ENCODE measurements at regions not wholly inside any gene's neighbourhood (a gene's known extent, or its start where the extent isn't known, plus 50 kb on each side); places are given as distances from the start of the nearest gene placed in this dataset.

DNA sequence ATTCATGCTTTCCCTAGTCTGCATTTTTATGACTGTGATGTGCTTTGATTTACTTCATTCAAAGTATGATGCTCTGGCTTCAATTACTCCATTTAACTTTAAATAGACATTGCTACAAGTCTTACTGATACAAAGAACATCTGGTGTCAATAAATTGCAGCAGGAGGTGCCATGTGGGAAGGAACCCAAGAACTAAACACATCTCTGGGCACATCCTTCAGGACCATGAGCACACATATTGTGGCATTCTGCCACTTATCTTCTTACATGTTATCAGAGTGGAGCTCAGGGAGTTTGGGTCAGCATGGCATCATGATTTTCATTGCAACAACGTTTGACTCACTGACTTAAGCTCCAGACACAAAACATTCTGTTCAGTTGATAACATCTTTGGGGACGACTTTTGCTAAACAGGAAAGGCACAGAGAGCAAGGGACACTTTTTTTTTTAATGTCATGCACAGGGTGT lies 227.0 kb downstream of the DKK1 start:
- no peak for DNase-seq (ENCODE audit: low read depth)
- ChIA-PET CTCF (interaction anchor here (0.5 to 1.6 kb wide), 6 partner anchors 14 to 242 kb away, joined by 3 to 5 read pairs (median 4); no protein-coding TSS in a partner anchor), POLR2A (no interaction called here)
- Histone ChIP-seq H3K27me3 (ENCODE audit: control insufficient read depth, insufficient read depth, low read length) (no peaks in the 10 kb centered on the region), H3K36me3 (ENCODE audit: control insufficient read depth, insufficient read depth, low read length) (no peaks in the 10 kb centered on the region), H3K4me3 (ENCODE audit: low read depth, low read length) (no peak overlapping the region)
- TF ChIP-seq, protein P1, sequence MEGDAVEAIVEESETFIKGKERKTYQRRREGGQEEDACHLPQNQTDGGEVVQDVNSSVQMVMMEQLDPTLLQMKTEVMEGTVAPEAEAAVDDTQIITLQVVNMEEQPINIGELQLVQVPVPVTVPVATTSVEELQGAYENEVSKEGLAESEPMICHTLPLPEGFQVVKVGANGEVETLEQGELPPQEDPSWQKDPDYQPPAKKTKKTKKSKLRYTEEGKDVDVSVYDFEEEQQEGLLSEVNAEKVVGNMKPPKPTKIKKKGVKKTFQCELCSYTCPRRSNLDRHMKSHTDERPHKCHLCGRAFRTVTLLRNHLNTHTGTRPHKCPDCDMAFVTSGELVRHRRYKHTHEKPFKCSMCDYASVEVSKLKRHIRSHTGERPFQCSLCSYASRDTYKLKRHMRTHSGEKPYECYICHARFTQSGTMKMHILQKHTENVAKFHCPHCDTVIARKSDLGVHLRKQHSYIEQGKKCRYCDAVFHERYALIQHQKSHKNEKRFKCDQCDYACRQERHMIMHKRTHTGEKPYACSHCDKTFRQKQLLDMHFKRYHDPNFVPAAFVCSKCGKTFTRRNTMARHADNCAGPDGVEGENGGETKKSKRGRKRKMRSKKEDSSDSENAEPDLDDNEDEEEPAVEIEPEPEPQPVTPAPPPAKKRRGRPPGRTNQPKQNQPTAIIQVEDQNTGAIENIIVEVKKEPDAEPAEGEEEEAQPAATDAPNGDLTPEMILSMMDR (IDR thresholded peaks at IDR 0.05; ENCODE audit: insufficient read depth, low read depth, low read length), result no peak

DNA sequence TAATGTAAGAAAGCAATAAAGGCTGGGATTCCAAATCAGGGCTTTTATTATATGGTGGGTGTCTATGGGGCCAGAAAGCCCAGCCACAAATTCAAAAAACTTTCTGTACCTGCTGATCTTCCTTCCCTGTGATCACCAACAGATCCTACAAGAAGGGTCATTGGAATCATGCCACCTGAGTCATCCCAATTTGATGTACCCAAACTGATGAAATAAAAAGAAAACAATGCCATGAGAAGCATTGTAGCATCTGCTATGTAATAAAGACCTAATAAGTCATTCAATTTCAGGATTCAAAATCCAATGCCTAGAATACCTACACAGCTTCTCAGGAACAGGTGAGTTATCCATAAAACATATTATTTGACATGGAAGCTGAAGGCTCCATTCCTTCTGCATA lies 228.8 kb downstream of the DKK1 start:
- no peaks in the 10 kb centered on the region for H3K27me3 ChIP-seq (ENCODE audit: control insufficient read depth, insufficient read depth, low read length)
- CTCF ChIA-PET, result interaction anchor here (1.0 to 1.7 kb wide), 3 partner anchors 24 to 229 kb away, joined by 3 to 4 read pairs (median 4); partner anchors contain the start of gene DKK1
- POLR2A ChIA-PET, result no interaction called here
- no peak for DNase-seq (ENCODE audit: low read depth)
- H3K36me3 ChIP-seq (ENCODE audit: control insufficient read depth, insufficient read depth, low read length), result no peaks in the 10 kb centered on the region
- TF ChIP-seq, protein P1 (IDR thresholded peaks at IDR 0.05; ENCODE audit: insufficient read depth, low read depth, low read length), result no peak
- no peak overlapping the region for H3K4me3 ChIP-seq (ENCODE audit: low read depth, low read length)

DNA sequence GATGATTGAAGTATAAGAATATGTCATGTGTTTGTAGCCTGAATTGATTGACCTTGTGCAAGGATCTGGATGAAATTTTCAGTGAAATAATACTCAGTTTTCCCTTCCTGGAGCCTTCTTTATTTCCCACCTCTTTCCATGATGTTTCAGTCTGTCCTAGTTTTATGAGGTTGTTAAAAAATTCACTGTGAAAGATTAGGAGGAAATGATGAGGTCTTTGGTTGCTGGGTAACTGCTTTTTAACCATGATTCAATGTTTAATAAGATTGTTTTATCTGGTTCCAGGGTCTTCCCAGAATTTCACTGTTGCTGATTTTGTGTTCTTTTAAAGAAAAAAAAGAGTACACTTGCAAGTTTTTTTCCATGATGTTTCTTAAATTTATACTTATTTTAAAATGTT lies 221.5 kb downstream of the MBL2 start:
- ChIA-PET POLR2A (no interaction called here), CTCF (no interaction called here)
- TF ChIP-seq, protein P1 (IDR thresholded peaks at IDR 0.05; ENCODE audit: insufficient read depth, low read depth, low read length), result no peak
- Histone ChIP-seq H3K4me3 (ENCODE audit: low read depth, low read length) (no peak overlapping the region), H3K27me3 (ENCODE audit: control insufficient read depth, insufficient read depth, low read length) (no peaks in the 10 kb centered on the region), H3K36me3 (ENCODE audit: control insufficient read depth, insufficient read depth, low read length) (no peaks in the 10 kb centered on the region)
- DNase-seq (ENCODE audit: low read depth), result peak; percentile 65

DNA sequence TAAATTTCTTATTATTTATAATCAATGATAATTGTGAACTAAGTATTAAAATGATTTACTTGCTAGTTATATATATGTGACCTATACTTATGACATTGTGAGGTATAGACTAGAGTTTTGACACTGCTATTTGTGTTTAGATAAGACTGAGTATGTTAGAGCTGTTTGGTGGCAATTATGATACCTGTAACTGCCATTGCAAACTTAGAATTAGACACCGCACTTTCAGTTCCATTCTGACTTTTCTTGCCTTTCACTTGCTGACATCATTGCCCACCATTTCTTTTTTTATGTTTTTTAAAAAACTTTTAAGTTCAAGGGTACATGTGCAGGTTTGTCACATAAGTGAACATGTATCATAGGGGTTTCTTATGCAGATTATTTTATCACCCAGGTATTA lies 214.5 kb downstream of the MBL2 start:
- ChIA-PET POLR2A (no interaction called here), CTCF (interaction anchor here (0.6 kb wide), 1 partner anchor 9 kb away, joined by 3 read pairs; no protein-coding TSS in a partner anchor)
- Histone ChIP-seq H3K27me3 (ENCODE audit: control insufficient read depth, insufficient read depth, low read length) (no peaks in the 10 kb centered on the region), H3K36me3 (ENCODE audit: control insufficient read depth, insufficient read depth, low read length) (no peaks in the 10 kb centered on the region), H3K4me3 (ENCODE audit: low read depth, low read length) (no peak overlapping the region)
- TF ChIP-seq, protein P1 (IDR thresholded peaks at IDR 0.05; ENCODE audit: insufficient read depth, low read depth, low read length), result no peak
- DNase-seq (ENCODE audit: low read depth), result no peak

DNA sequence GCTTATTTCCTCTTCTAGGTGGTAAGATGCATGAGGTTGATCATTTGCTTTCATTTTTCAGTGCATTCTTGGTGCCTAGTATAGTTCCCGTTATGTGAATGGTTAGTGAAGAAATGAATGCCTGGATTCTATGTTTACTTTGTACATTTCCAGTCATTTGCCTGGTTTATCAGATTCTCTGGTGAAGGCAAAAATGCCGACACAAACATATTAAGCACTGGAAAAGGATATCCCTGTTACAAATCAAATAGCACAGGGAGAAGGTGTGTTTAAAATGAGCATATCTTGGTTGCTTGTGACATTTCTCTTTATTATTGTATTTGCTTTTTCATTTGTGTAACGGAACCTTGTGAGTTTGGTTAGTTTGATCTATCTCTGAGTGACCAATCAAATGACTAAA lies 211.3 kb downstream of the MBL2 start:
- Histone ChIP-seq H3K27me3 (ENCODE audit: control insufficient read depth, insufficient read depth, low read length) (no peaks in the 10 kb centered on the region), H3K36me3 (ENCODE audit: control insufficient read depth, insufficient read depth, low read length) (no peaks in the 10 kb centered on the region), H3K4me3 (ENCODE audit: low read depth, low read length) (no peak overlapping the region)
- TF ChIP-seq, protein P1 (IDR thresholded peaks at IDR 0.05; ENCODE audit: insufficient read depth, low read depth, low read length), result no peak
- POLR2A ChIA-PET, result no interaction called here
- CTCF ChIA-PET, result no interaction called here
- no peak for DNase-seq (ENCODE audit: low read depth)
